ENCODE measurements at regions not wholly inside any gene's neighbourhood (a gene's known extent, or its start where the extent isn't known, plus 50 kb on each side); places are given as distances from the start of the nearest gene placed in this dataset.

GRCh38 chr5:26663500-26663899 lies 374.9 kb downstream of the CDH9 start:
- no peak for TF ChIP-seq CTCF (IDR thresholded peaks at IDR 0.05; ENCODE audit: low read depth, low read length)
- DNase-seq (ENCODE audit: low read depth, low spot score) = no peak
- in situ Hi-C loops (cut with HindIII; ENCODE audit: low sequenced_read_pairs) = no loop called here
- H3K4me3 ChIP-seq (ENCODE audit: low read depth, low read length) = no peak overlapping the region

DNA sequence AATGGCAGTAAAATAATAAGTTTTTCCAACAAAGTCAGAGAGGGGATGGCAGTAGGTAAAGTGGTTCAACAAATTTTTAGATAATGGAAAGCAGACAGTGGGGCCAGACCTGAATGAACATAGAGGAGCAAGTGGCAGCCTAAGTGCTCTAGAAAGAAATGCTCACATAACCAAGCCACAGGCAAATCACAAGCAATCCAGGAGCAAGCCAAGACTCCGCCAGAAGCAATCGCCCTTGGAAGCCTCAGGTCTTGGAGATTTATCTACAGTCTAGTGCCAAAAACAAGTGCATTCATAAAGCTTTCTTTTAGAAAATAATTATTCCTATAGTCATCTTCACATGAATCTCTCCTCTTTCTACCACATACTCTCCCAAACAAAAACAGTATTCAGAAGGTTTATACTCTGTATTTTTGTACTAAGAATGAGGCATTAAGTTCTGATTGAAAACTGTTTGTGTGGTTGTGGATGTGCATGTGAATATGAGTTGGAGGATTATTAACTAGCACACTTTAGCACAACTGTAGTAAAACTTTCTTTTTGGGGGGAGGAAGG lies 375.5 kb downstream of the CDH9 start:
- no peak for DNase-seq (ENCODE audit: low read depth, low spot score)

GRCh38 chr5:26660116-26660515 lies 378.3 kb downstream of the CDH9 start:
- H3K4me3 ChIP-seq (ENCODE audit: low read depth, low read length) = no peak overlapping the region
- TF ChIP-seq CTCF (IDR thresholded peaks at IDR 0.05; ENCODE audit: low read depth, low read length) = no peak
- in situ Hi-C loops (cut with HindIII; ENCODE audit: low sequenced_read_pairs) = no loop called here
- DNase-seq (ENCODE audit: low read depth, low spot score) = no peak

More for the DNA sequence above, 375.5 kb downstream of the CDH9 start:
- H3K4me3 ChIP-seq (ENCODE audit: low read depth, low read length) = no peak overlapping the region
- in situ Hi-C loops (cut with HindIII; ENCODE audit: low sequenced_read_pairs) = no loop called here
- TF ChIP-seq CTCF (IDR thresholded peaks at IDR 0.05; ENCODE audit: low read depth, low read length) = no peak

GRCh38 chr5:26649000-26649399 lies 389.4 kb downstream of the CDH9 start:
- no peak for TF ChIP-seq CTCF (IDR thresholded peaks at IDR 0.05; ENCODE audit: low read depth, low read length)
- H3K4me3 ChIP-seq (ENCODE audit: low read depth, low read length) = no peak overlapping the region
- in situ Hi-C loops (cut with HindIII; ENCODE audit: low sequenced_read_pairs) = no loop called here

GRCh38 chr5:26647781-26648180 lies 390.6 kb downstream of the CDH9 start:
- DNase-seq (ENCODE audit: low read depth, low spot score) = no peak
- in situ Hi-C loops (cut with HindIII; ENCODE audit: low sequenced_read_pairs) = no loop called here
- no peak overlapping the region for H3K4me3 ChIP-seq (ENCODE audit: low read depth, low read length)
- TF ChIP-seq CTCF (IDR thresholded peaks at IDR 0.05; ENCODE audit: low read depth, low read length) = no peak

More at GRCh38 chr5:26649000-26649399, 389.4 kb downstream of the CDH9 start:
- DNase-seq (ENCODE audit: low read depth, low spot score) = peak; percentile 17

GRCh38 chr5:26645659-26646058 lies 392.7 kb downstream of the CDH9 start:
- no peak for DNase-seq (ENCODE audit: low read depth, low spot score)
- in situ Hi-C loops (cut with HindIII; ENCODE audit: low sequenced_read_pairs) = no loop called here
- TF ChIP-seq CTCF (IDR thresholded peaks at IDR 0.05; ENCODE audit: low read depth, low read length) = no peak
- no peak overlapping the region for H3K4me3 ChIP-seq (ENCODE audit: low read depth, low read length)

- in situ Hi-C loops (cut with HindIII; ENCODE audit: low sequenced_read_pairs) = no loop called here
- no peak for TF ChIP-seq CTCF (IDR thresholded peaks at IDR 0.05; ENCODE audit: low read depth, low read length)
- H3K4me3 ChIP-seq (ENCODE audit: low read depth, low read length) = no peak overlapping the region
- no peak for DNase-seq (ENCODE audit: low read depth, low spot score)
Observed at GRCh38 chr5:26641492-26641891, 396.9 kb downstream of the CDH9 start.

Data from astrocyte of the spinal cord (primary cell).